HG03442 (cell line): ENCODE measurements at regions not wholly inside any gene's neighbourhood (a gene's known extent, or its start where the extent isn't known, plus 50 kb on each side); places are given as distances from the start of the nearest gene placed in this dataset.

ENCODE experiments used
- ATAC-seq: cut with Tn5 transposase; IDR thresholded peaks from one replicate; pipeline ENCODE4 v1.9.1; 2021; ENCODE audit warnings: mild to moderate bottlenecking, moderate library complexity; ENCODE audit not compliant: unreplicated experiment

DNA sequence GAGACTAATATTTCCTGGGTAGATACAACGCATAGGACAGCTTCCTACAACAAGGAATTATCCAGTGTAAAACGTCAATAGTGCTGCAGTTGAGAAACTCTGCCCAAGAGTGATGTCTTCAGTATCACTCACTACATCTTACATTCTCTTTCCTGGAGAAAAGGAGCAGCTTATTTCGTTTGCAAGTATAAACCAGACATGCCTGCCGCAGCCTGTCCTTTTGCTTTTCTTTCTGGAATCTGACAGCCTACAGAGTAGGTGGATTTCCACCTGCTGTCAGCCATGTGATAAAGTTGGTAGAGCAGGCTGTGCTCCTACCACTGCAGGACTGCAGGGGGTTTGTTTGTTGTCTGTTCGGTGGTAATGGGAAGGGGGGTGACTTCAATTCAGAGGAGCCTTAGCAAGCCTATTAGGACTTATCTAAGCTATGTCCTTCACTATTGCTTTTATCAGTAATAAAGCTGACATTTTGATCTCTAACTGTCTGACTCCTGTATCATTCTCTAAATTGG, 439.1 kb downstream of the GRB14 start:
- no peak for ATAC-seq

DNA sequence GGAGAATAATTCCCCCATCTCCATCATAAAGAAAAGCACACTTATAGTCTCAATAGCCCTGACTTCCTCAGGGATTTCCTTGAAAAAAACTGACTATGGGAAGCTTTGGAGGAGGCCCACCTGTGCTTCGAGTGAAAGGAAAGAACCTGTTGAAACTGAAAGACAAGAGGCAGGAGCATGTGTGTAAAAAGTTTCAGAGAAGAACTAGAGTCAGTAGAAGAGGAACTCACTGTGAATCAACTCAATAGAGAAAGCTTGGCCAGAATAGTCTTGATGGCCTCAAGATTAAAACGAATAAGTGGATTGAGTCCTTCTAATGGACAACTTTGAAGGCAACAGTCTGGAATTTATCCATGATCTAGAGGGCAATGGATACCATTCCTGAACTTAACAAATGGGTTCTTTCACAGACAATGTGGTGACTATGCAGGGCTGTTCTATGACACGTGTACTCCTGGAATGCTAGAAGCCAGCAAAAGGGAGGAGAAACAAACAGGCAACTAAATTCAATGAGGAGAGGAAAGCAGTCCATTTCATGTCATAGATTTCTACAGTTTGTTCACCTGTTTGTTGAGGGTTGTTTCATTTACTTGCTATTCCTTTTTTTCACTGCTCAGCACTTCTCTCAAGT, 442.3 kb downstream of the GRB14 start:
- ATAC-seq = no peak

DNA sequence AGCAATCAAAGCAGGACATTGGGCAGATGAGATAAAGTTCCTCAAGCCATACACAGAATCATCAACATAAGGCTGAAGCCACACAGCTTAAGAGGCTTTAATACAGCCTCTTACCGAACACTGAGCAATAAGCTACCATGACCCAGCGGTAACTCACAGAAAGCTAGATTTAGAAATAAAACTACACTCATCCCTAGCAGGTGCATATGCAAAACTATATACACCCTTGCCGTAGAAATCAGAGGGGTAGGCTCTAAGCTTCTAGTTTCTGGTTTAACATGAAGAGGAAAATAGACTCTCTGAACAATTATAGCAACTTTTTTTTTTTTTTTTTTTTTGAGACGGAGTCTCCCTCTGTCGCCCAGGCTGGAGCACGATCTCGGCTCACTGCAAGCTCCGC, 428.8 kb upstream of the FIGN start:
- no peak for ATAC-seq

DNA sequence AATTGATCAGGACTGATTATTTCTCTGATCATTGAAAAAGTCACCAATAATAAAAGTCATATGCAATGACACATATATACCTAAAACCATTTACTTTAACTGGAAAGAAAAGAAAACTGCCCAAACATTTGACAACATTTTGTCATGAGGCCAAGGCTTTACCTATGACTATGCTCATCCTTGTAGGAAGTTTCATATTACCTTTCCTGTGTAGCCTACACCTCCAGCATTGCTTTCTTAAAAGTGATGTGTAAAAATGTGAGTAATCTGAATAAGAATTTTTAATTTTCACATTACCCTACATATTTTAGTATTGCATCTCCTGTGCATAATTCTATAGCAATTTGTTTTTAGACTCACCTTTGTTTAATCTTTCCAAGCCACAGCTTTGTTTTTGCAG, 419.8 kb upstream of the FIGN start:
- ATAC-seq = no peak

DNA sequence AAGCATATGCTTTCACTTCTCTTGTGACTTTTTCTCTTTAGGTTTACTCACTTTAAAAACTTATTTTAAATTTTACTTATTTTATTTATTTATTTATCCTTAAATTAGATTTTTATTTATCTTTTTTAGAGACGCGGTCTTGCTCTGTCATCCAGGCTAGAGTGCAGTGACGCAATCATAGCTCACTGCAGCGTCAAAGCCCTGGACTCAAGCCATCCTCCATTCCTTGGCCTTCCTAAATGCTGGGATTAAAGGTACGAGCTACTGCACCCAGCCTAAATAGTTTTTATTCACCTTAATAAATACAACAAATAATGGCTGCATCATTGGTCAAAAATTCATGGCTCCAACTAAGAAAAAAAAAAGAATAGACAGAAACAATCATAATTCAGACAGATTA, 415.7 kb upstream of the FIGN start:
- ATAC-seq = no peak

GRCh38 chr2:164150604-164151003, 414.8 kb upstream of the FIGN start:
- ATAC-seq = no peak

GRCh38 chr2:164146441-164146840, 410.6 kb upstream of the FIGN start:
- no peak for ATAC-seq

DNA sequence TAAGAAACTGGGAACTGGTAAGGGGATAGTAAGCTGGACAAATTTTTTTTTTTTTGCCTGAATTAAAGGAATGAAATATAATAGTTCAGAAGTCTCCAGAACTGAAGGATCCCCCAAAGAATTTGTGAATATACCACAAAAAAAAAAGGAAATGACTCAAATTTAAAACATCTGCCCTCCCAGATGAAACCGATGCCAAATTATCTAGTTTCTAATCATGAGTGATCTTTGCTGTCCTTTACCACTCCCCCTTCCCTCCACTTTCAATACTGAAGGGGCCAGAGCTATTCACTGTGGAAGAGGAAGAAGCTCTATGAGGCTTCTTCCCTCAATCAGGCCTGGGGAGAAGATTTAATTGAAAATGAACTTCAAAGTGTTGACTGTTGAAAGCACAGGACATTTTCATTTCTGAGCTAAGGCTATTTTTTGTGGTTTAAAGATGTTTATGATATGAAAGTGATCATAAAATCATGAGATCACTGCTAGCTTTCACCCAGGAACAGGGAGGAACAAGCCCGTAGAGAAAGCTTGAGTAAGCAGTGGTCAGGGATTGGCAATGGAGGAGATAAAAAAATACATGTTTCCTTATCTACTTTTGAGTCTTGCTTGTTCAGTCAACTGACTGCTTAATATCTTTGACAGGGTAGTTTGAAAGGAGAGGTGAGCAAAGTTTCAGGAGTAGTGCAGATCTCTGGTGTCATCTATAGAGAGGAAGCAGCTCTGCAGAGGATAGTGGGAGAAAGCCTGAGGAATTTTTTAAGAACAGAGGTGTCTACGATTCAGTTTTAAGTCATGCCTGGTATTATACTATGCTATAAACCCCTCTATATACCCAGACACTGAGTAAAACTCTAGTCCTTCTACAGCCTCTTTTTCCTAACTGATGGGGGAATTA, 409.5 kb upstream of the FIGN start:
- ATAC-seq = no peak

DNA sequence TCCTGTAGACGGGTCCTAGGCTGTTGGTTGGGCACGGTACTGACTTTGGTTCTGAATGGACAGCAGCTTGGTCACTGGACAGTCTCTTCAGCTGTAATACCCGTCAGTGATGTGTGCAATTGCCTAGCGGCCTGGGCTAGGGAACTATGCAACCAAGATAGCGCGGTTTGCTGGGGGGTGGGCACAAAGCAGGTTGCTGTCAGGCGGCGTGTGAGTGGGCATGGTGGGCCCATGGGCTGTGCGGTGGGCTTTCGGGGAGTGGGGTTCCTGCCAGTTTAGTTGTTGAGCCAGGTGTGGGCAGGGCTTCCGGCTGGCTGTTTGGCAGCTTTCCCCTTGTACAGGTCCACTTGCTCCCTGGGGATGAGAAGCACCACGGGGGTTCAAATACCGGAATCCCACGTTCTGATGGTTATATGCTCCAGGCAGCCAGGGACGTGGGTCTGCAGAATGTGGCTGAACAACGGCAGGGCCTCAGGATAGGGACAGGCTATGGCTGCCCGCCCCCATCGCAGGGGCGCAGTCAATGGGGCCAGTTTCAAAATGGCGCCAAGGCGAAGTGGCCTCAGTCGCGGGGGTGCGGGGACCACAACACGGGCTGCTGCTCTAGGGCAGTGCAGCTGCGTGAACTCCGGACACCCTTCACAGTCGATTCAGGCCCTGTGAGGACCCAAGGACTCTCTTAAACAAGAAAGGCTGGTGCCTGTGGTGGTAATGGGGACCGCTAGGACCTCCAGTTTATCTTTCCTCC, 407.5 kb upstream of the FIGN start:
- ATAC-seq = no peak

GRCh38 chr2:164142755-164143154, 406.9 kb upstream of the FIGN start:
- ATAC-seq = no peak

- ATAC-seq = no peak
Measured at GRCh38 chr2:164141271-164141670, 405.5 kb upstream of the FIGN start.

DNA sequence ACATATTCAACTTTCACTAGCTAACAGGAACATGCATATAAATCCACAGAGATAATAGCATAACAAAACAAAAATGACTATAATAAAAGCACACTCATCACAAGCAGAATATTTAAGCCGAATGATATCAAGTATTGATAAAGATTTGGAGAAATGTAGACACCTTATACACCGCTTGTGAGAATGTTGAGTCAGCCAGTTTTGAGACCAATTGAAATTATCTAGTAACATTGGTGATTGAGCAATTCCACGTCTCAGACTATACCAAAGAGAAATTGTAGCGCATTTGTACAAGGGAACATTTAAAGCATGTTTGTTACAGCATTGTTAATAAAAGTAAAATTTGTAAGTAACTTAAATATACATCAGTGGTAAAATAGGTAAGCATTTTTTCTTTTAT, 402.9 kb upstream of the FIGN start:
- no peak for ATAC-seq

DNA sequence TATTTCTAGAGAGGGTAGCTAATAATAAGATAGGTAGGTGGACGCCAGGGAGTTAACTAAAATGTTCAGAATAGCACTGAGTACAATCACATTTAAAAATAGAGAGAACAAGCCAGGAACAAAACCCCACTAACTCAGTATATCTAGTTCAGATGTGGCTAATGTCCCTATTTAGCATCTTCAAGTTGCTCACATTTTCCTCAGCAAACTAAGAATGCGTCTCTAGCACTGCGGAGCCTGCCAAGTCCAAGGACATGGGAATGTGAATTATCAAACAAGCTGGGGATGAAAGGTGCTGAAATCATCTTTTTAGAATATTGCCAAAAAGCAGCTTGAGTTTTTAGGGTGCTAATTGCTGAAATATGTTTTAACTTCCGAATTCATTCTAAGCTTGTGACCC, 398.5 kb upstream of the FIGN start:
- ATAC-seq = no peak

- no peak for ATAC-seq
Measured at GRCh38 chr2:164127971-164128527, 392.2 kb upstream of the FIGN start.

DNA sequence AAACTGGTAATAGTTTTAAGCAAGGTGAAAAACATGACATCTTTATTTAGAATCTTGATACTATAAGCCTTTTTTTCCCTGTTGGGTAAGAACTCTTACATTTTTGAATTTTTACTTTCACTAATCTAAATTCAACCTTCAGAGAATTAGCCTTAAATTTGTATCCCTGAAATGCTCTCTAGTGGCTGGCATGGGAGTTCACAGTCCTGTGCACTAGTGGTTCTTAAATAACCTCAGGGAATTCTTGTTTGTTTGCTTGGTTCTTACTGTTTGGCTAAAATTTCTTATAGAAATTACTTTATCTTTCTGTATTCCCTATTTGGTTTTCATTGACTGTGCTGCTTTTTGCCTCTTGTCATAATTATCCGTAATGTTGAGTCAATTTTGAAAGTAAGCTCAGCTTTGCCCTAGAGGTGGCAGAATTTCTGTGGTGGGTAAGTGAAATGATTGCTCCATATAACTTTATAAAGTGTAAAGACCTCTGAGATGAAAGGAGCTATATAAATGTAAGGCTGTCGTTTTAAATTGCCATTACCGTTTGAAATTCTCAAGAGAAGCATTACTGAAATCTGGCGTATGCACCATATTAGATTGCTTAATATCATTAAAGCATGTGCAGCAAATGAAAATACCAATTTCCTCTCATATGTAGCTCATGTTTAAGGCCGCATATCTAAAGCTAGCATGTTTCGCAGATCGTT, 391.3 kb upstream of the FIGN start:
- ATAC-seq = no peak

GRCh38 chr2:164115806-164116205, 380.0 kb upstream of the FIGN start:
- ATAC-seq = no peak

- ATAC-seq = no peak
Measured at GRCh38 chr2:164114937-164115336, 379.1 kb upstream of the FIGN start.

DNA sequence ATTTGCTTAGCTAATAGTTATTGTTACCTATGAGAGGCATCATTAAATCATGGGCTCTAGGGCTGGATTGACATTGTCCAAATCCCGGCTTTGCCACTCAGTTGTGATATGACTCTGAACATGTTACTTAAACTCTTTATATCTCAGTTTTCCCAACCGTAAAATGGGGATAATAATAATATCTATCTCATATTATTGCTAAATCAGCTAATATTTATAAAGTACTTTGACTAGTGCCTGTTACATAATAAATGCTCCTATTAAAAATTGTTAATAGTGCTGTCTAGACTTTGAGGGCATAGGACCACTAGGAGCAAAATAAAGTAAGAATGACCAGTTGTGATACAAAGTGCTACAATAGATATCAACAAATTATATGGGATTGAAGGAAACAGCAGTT, 376.3 kb upstream of the FIGN start:
- no peak for ATAC-seq

GRCh38 chr2:164110515-164110914, 374.7 kb upstream of the FIGN start:
- ATAC-seq = no peak

- no peak for ATAC-seq
Measured at GRCh38 chr2:164109006-164109405, 373.2 kb upstream of the FIGN start.

- no peak for ATAC-seq
Measured at GRCh38 chr2:164103271-164103670, 367.5 kb upstream of the FIGN start.
